ENCODE measurements at regions not wholly inside any gene's neighbourhood (a gene's known extent, or its start where the extent isn't known, plus 50 kb on each side); places are given as distances from the start of the nearest gene placed in this dataset.

DNA sequence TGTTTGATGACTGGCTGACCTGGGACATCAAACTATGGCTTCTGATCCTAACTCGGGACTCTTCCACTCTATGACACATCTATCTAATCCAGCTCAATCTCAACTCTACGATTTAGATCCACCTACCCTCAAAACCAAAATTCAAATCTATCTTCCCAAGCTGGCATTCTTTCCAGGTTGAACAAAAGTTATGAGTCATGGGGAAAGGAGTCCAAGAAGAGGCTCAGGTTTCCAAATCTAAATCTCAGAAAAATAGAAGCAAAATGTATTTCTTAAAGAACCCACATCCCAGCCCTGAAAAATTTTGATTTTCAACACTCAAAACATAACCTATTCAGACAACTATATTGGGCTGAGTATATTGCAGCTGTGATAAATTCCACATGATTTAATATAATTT lies 143.9 kb upstream of the IPO5 start:
- H3K4me1 ChIP-seq (ENCODE audit: insufficient read depth, insufficient read length): no peaks in the 10 kb centered on the region

DNA sequence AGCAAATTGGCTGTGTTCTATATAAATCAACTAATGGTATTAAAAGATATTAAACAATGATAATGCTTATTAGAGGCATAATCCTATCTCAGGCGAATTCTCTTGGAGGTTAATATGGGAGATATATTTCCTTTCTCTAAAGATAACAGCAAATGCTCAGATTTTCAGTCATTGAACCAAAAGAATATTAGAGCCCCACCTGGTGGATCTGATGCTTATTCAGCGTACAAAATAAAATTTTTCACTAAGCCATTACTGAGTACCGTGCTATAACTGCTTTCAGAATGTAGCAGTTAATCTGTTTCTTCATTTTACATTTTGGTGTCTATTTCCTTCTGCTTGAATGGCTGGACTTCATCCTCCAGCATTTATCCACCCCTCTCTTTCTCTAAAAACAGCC lies 143.3 kb upstream of the IPO5 start:
- Histone ChIP-seq H3K27me3 (ENCODE audit: insufficient read depth, insufficient read length) (no peaks in the 10 kb centered on the region), H3K9ac (ENCODE audit: insufficient read length, low read depth) (no peak overlapping the region), H3K4me1 (ENCODE audit: insufficient read depth, insufficient read length) (no peaks in the 10 kb centered on the region), H3K4me3 (ENCODE audit: insufficient read length, low read depth) (no peak overlapping the region), H3K9me3 (ENCODE audit: insufficient read depth, low read length) (no peaks in the 10 kb centered on the region), H3K36me3 (ENCODE audit: insufficient read depth, insufficient read length, low read length) (no peaks in the 10 kb centered on the region)
- TF ChIP-seq YY1 (IDR thresholded peaks at IDR 0.05; ENCODE audit: insufficient read depth, insufficient read length): no peak
- TF ChIP-seq ZNF274 (IDR thresholded peaks at IDR 0.05; ENCODE audit: low read depth, low read length): no peak
- DNase-seq (ENCODE audit: low read depth, low spot score): no peak

More for the DNA sequence above, 143.9 kb upstream of the IPO5 start:
- DNase-seq (ENCODE audit: low read depth, low spot score): no peak
- no peak for TF ChIP-seq YY1 (IDR thresholded peaks at IDR 0.05; ENCODE audit: insufficient read depth, insufficient read length)
- no peak for TF ChIP-seq SUZ12 (IDR thresholded peaks at IDR 0.05; ENCODE audit: extremely low read depth, insufficient read depth, insufficient read length)
- TF ChIP-seq ZNF274 (IDR thresholded peaks at IDR 0.05; ENCODE audit: low read depth, low read length): no peak
- H3K27me3 ChIP-seq (ENCODE audit: insufficient read depth, insufficient read length): no peaks in the 10 kb centered on the region
- H3K36me3 ChIP-seq (ENCODE audit: insufficient read depth, insufficient read length, low read length): no peaks in the 10 kb centered on the region
- H3K9me3 ChIP-seq (ENCODE audit: insufficient read depth, low read length): no peaks in the 10 kb centered on the region
- H3K4me3 ChIP-seq (ENCODE audit: insufficient read length, low read depth): no peak overlapping the region
- H3K9ac ChIP-seq (ENCODE audit: insufficient read length, low read depth): no peak overlapping the region

DNA sequence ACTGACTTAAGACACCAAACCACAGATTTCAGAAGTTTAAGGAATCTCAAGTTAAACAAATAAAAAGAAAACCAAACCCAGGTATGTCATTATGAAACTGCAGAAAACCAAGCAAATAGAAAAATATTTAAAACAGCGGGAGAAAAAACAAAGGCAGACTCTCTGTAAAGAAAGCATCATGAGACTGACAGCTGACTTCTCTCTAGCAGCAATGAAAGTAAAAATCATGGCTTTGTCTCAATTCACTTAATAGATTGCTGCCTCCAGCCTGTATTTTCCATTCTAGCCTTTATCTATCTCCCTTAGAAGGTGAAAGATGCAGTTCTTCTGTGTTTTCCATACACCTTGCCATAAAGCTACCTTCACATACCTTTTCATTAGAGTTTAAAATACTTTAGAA lies 131.1 kb upstream of the IPO5 start:
- no peaks in the 10 kb centered on the region for H3K27me3 ChIP-seq (ENCODE audit: insufficient read depth, insufficient read length)
- DNase-seq (ENCODE audit: low read depth, low spot score): no peak
- H3K4me3 ChIP-seq (ENCODE audit: insufficient read length, low read depth): no peak overlapping the region
- no peaks in the 10 kb centered on the region for H3K9me3 ChIP-seq (ENCODE audit: insufficient read depth, low read length)
- H3K9ac ChIP-seq (ENCODE audit: insufficient read length, low read depth): no peak overlapping the region
- no peak for TF ChIP-seq SUZ12 (IDR thresholded peaks at IDR 0.05; ENCODE audit: extremely low read depth, insufficient read depth, insufficient read length)
- no peak for TF ChIP-seq YY1 (IDR thresholded peaks at IDR 0.05; ENCODE audit: insufficient read depth, insufficient read length)
- TF ChIP-seq ZNF274 (IDR thresholded peaks at IDR 0.05; ENCODE audit: low read depth, low read length): no peak
- H3K4me1 ChIP-seq (ENCODE audit: insufficient read depth, insufficient read length): no peaks in the 10 kb centered on the region
- H3K36me3 ChIP-seq (ENCODE audit: insufficient read depth, insufficient read length, low read length): no peaks in the 10 kb centered on the region

DNA sequence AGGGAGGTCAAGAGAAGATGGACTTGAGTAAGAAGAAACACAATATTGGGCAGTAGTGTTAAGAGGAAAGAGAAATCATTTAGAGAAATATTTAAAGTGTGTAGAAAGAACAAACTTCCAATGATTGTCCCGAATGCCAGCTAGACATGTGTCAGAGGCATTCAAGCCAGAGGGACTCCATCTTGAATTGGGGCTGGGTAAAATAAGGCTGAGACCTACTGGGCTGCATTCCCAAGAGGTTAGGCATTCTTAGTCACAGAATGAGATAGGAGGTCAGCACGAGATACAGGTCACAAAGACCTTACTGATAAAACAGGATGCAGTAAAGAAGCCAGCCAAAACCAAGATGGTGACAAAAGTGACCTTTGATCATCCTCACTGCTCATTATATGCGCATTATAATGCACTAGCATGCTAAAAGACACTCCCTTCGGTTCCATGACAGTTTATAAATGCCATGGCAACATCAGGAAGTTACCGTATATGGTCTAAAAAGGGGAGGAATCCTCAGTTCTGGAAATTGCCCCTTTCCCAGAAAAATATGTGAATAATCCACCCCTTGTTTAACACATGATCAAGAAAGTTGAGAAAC lies 127.0 kb upstream of the IPO5 start:
- no peaks in the 10 kb centered on the region for H3K27me3 ChIP-seq (ENCODE audit: insufficient read depth, insufficient read length)
- TF ChIP-seq YY1 (IDR thresholded peaks at IDR 0.05; ENCODE audit: insufficient read depth, insufficient read length): no peak
- TF ChIP-seq SUZ12 (IDR thresholded peaks at IDR 0.05; ENCODE audit: extremely low read depth, insufficient read depth, insufficient read length): no peak
- no peak for TF ChIP-seq ZNF274 (IDR thresholded peaks at IDR 0.05; ENCODE audit: low read depth, low read length)
- H3K9ac ChIP-seq (ENCODE audit: insufficient read length, low read depth): no peak overlapping the region
- no peak overlapping the region for H3K4me3 ChIP-seq (ENCODE audit: insufficient read length, low read depth)
- no peaks in the 10 kb centered on the region for H3K36me3 ChIP-seq (ENCODE audit: insufficient read depth, insufficient read length, low read length)
- DNase-seq (ENCODE audit: low read depth, low spot score): no peak
- H3K9me3 ChIP-seq (ENCODE audit: insufficient read depth, low read length): no peaks in the 10 kb centered on the region
- no peaks in the 10 kb centered on the region for H3K4me1 ChIP-seq (ENCODE audit: insufficient read depth, insufficient read length)

GRCh38 chr13:97834250-97834649 lies 119.2 kb upstream of the IPO5 start:
- Histone ChIP-seq H3K27me3 (ENCODE audit: insufficient read depth, insufficient read length) (no peaks in the 10 kb centered on the region), H3K9me3 (ENCODE audit: insufficient read depth, low read length) (0 out of 2 replicates have a peak, but pooled peaks cover 4% of the 10 kb centered on the region), H3K4me1 (ENCODE audit: insufficient read depth, insufficient read length) (no peaks in the 10 kb centered on the region), H3K36me3 (ENCODE audit: insufficient read depth, insufficient read length, low read length) (no peaks in the 10 kb centered on the region), H3K4me3 (ENCODE audit: insufficient read length, low read depth) (no peak overlapping the region), H3K9ac (ENCODE audit: insufficient read length, low read depth) (no peak overlapping the region)
- DNase-seq (ENCODE audit: low read depth, low spot score): no peak
- TF ChIP-seq SUZ12 (IDR thresholded peaks at IDR 0.05; ENCODE audit: extremely low read depth, insufficient read depth, insufficient read length) (no peak), ZNF274 (IDR thresholded peaks at IDR 0.05; ENCODE audit: low read depth, low read length) (no peak), YY1 (IDR thresholded peaks at IDR 0.05; ENCODE audit: insufficient read depth, insufficient read length) (no peak)

DNA sequence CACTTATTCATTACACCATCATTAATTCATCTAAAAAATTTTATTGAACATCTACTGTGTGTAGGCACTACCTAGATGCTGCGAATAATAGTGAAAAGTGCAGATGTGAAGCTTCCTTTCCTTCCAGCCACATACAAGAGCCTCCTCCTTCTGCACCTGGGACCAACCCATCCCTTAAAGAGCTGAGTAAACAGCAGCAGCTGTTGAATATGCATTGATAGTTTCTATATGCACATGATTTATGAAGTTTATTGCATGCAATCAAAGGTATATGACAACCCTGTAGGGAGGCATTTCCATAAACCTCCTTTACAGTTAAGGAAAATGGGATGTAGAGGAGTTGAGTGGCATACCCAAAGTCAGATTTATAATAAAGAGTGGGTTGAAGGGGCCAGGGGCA lies 110.3 kb upstream of the IPO5 start:
- Histone ChIP-seq H3K4me1 (ENCODE audit: insufficient read depth, insufficient read length) (no peaks in the 10 kb centered on the region), H3K4me3 (ENCODE audit: insufficient read length, low read depth) (no peak overlapping the region), H3K36me3 (ENCODE audit: insufficient read depth, insufficient read length, low read length) (no peaks in the 10 kb centered on the region), H3K9me3 (ENCODE audit: insufficient read depth, low read length) (no peaks in the 10 kb centered on the region), H3K9ac (ENCODE audit: insufficient read length, low read depth) (no peak overlapping the region), H3K27me3 (ENCODE audit: insufficient read depth, insufficient read length) (no peaks in the 10 kb centered on the region)
- DNase-seq (ENCODE audit: low read depth, low spot score): no peak
- no peak for TF ChIP-seq YY1 (IDR thresholded peaks at IDR 0.05; ENCODE audit: insufficient read depth, insufficient read length)
- no peak for TF ChIP-seq ZNF274 (IDR thresholded peaks at IDR 0.05; ENCODE audit: low read depth, low read length)
- TF ChIP-seq SUZ12 (IDR thresholded peaks at IDR 0.05; ENCODE audit: extremely low read depth, insufficient read depth, insufficient read length): no peak

DNA sequence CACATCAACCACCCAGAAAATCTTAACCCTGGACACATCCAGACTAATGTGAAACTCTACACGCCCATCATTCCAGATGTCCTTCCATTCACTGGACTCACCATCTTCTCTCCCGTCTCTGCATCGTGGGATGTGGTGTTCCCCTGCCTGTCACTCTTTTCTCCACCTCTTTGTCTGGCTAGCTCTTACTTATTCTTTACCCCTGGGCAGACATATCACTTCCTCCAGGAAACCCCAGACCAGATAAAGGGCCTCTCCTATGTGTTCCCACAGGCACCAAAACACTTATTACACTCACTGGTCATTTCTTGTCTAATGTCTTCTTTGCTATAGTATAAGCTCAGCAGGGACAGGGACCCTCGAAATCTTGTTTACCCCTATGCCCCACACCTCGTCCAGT lies 109.3 kb upstream of the IPO5 start:
- no peak for DNase-seq (ENCODE audit: low read depth, low spot score)
- no peak overlapping the region for H3K9ac ChIP-seq (ENCODE audit: insufficient read length, low read depth)
- H3K36me3 ChIP-seq (ENCODE audit: insufficient read depth, insufficient read length, low read length): no peaks in the 10 kb centered on the region
- H3K4me3 ChIP-seq (ENCODE audit: insufficient read length, low read depth): no peak overlapping the region
- TF ChIP-seq SUZ12 (IDR thresholded peaks at IDR 0.05; ENCODE audit: extremely low read depth, insufficient read depth, insufficient read length) (no peak), ZNF274 (IDR thresholded peaks at IDR 0.05; ENCODE audit: low read depth, low read length) (no peak), YY1 (IDR thresholded peaks at IDR 0.05; ENCODE audit: insufficient read depth, insufficient read length) (no peak)
- H3K4me1 ChIP-seq (ENCODE audit: insufficient read depth, insufficient read length): no peaks in the 10 kb centered on the region
- H3K9me3 ChIP-seq (ENCODE audit: insufficient read depth, low read length): no peaks in the 10 kb centered on the region
- H3K27me3 ChIP-seq (ENCODE audit: insufficient read depth, insufficient read length): no peaks in the 10 kb centered on the region

Data from NT2/D1 (cell line).